ENCODE measurements at regions not wholly inside any gene's neighbourhood (a gene's known extent, or its start where the extent isn't known, plus 50 kb on each side); places are given as distances from the start of the nearest gene placed in this dataset.

GRCh38 chr12:126762150-126762549, 1504.8 kb upstream of the TMEM132C start:
- TF ChIP-seq, protein P1, sequence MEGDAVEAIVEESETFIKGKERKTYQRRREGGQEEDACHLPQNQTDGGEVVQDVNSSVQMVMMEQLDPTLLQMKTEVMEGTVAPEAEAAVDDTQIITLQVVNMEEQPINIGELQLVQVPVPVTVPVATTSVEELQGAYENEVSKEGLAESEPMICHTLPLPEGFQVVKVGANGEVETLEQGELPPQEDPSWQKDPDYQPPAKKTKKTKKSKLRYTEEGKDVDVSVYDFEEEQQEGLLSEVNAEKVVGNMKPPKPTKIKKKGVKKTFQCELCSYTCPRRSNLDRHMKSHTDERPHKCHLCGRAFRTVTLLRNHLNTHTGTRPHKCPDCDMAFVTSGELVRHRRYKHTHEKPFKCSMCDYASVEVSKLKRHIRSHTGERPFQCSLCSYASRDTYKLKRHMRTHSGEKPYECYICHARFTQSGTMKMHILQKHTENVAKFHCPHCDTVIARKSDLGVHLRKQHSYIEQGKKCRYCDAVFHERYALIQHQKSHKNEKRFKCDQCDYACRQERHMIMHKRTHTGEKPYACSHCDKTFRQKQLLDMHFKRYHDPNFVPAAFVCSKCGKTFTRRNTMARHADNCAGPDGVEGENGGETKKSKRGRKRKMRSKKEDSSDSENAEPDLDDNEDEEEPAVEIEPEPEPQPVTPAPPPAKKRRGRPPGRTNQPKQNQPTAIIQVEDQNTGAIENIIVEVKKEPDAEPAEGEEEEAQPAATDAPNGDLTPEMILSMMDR (conservative IDR thresholded peaks at IDR 0.05): no peak

DNA sequence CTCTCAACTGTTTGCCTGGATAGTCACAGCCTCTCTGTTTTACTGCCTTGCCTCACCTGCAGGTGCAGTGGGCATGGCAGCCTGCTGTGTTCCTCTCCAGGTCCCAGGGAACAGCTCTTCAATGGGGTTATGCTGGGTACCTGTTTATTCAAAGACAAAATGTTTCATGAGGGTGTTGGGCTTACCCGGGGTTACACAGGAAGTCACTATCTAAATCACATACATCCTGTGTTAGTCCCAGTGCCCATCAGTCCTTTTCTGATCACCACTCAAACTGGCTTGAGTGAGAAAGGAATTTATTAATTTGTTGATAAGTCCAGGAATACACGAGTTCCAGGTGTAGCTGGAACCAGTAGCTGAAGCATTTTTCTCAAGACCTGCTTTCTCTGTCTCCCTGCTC, 1503.6 kb upstream of the TMEM132C start:
- no peak overlapping the region for H3K27ac ChIP-seq
- TF ChIP-seq, protein P1 (conservative IDR thresholded peaks at IDR 0.05): no peak

More at GRCh38 chr12:126762150-126762549, 1504.8 kb upstream of the TMEM132C start:
- no peak overlapping the region for H3K27ac ChIP-seq

GRCh38 chr12:126767334-126767733, 1499.6 kb upstream of the TMEM132C start:
- TF ChIP-seq, protein P1 (conservative IDR thresholded peaks at IDR 0.05): no peak
- H3K27ac ChIP-seq: no peak overlapping the region

DNA sequence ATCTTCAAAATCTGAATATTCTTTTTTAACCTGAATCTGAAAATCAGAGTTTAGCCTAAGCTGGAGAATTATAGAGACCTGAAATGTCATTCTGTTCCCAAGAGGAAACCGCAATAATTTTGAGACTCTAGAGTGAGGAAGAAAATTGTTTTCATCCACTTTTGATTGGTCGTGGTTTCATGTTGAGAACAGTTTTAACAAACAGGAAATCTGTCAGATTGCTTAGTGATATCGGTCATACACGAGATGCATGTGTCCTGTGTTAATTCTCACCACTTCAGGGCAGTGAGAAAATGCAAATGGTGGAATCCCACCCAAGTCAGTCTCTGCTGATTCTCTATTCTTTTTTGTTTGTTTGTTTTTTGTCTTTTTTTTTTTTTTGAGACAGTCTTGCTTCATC, 1498.5 kb upstream of the TMEM132C start:
- TF ChIP-seq, protein P1 (conservative IDR thresholded peaks at IDR 0.05): no peak

DNA sequence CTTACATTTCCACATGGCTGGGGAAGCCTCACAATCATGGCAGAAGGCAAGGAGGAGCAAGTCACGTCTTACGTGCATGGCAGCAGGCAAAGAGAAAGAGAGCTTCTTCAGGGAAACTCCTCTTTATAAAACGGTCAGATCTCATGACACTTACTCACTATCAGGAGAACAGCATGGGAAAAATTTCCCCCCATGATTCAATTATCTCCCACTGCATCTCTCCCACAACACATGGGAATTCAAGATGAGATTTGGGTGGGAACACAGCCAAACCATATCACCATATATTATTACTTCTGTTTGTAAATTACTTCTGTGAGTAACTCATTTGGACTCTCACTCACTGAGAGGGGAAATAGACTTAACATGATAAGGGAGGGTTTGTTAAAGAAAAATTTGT, 1496.8 kb upstream of the TMEM132C start:
- H3K27ac ChIP-seq: no peak overlapping the region
- TF ChIP-seq, protein P1 (conservative IDR thresholded peaks at IDR 0.05): no peak

More for the DNA sequence above, 1498.5 kb upstream of the TMEM132C start:
- no peak overlapping the region for H3K27ac ChIP-seq

GRCh38 chr12:126772171-126772864, 1494.7 kb upstream of the TMEM132C start:
- no peak overlapping the region for H3K27ac ChIP-seq
- TF ChIP-seq, protein P1 (conservative IDR thresholded peaks at IDR 0.05): no peak

DNA sequence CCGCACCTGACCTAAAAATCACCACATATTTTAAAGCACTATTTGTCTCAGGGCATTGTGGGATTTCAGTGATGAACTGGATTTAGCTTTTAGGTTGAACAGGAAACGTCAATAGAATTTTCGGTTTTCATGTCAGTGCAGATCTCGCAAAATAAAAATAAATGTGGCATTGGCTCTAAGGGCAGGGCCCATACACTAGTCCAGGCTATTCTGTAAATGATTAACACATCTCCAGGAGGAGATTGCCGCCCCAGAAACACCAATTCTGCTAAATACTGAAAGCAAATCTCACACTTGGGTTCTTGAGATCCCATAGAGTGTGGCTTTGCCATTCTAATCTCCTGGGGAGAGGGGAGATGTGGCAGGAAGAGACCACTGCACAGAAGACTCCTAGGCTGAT, 1494.0 kb upstream of the TMEM132C start:
- TF ChIP-seq, protein P1 (conservative IDR thresholded peaks at IDR 0.05): no peak
- H3K27ac ChIP-seq: no peak overlapping the region

All from VCaP (cell line).